Glomerular endothelial cell (primary cell): ENCODE measurements at regions not wholly inside any gene's neighbourhood (a gene's known extent, or its start where the extent isn't known, plus 50 kb on each side); places are given as distances from the start of the nearest gene placed in this dataset.
"Not testable (repeated sequence)": the region's sequence is repeated elsewhere in the genome, so short reads cannot be mapped to it uniquely, and the experiment has no call there.

ENCODE experiments used
- DNase-seq: peaks from one replicate; pipeline ENCODE4 v3.0.0-alpha.2; 2011; ENCODE audit warnings: low read depth, low spot score; ENCODE audit errors: extremely low read depth

DNA sequence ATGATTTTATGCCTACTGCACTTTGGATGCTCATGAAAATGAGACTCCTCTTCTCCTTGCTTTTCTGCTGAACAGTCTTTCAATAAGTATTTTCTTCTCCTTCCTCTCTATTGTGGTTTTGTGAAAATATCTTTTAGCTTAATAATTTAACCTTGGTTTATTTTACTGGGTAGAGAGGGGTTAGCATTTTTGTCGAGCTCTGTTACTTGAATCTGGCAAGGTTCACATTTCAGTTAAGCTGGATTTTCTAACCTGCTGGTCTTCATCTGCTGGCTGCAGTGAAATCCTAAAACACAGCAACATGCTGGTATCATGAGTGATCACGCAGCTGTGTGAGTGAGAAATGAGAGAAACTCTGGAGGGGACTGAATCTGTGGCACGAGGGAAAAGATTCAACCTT, 222.7 kb upstream of the NOX3 start:
- no peak for DNase-seq

- DNase-seq = no peak
These were observed 220.7 kb upstream of the NOX3 start for GRCh38 chr6:155676346-155676745.

DNA sequence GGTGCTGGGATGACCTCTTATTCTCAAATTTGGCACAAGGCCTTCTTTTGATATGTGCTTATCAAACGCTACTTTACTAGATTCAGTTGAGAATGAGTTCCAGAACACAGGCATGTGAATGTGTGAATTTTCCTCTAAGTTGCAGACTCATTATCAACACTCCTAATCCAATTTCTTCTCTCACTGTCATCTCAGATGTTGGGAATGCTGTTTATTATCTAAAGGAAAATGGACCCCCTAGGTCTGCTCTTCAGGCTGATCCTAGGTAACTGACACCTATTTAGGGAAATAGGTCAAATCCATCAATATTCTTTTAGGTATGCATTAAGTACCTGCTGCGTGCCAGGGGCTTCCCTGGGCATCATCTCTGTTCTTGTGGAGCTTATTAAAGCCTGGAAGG, 215.0 kb upstream of the NOX3 start:
- no peak for DNase-seq

DNA sequence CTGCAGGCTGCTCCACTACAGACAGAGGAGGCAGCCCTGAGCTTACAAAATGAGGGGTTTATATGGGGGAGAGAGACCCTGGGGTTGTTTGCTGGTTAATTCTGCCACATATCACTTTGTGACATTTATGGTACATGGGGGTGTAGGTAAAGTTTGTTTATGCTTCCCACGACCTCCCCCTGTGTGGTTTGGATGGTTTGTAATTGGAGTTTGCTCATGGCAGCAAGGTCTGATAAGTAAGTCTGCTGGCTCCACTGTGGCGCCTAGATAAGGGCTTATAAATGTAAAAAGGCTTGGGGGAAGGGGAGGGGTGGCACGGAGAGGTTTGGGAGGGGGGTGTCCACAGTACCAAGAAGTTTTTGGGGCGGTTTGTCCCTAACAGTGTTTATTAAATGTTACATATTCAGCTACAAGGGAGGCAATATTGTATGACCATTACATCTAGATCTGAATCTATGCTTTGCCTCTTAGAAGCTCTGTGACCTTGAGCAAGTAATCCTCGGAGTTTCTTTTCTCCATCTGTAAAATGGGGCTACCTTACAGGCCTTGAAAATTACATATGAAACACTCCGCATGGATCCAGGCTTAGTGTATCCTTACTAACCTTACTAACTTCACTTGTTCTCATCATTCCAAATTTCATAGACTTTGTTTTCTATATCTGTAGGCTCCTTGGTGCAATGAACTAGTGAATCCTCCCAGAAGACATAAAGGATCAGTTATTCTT, 204.8 kb upstream of the NOX3 start:
- DNase-seq = no peak

- no peak for DNase-seq
These were observed 200.4 kb upstream of the NOX3 start for GRCh38 chr6:155656024-155656423.

DNA sequence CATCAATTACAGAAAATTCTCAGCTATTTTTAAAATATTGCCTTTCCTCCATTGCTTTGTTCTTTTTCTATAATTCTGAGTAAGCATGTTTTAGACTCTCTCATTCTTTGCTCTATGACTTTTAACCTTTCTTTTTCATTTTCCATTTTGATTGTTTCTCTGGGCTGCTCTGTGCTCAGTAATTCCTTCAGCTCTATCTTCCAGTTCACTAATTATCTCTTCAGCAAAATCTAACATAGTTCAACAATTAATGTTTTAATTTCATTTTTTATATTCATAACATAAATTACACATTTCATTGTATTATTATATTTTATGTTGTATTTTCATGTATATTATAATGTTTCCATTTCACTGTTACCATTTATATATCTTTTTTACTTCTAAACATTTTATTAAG, 198.8 kb upstream of the NOX3 start:
- no peak for DNase-seq

GRCh38 chr6:155648301-155648700, 192.7 kb upstream of the NOX3 start:
- DNase-seq = no peak

- DNase-seq = no peak
These were observed 191.7 kb upstream of the NOX3 start for GRCh38 chr6:155647354-155647753.

DNA sequence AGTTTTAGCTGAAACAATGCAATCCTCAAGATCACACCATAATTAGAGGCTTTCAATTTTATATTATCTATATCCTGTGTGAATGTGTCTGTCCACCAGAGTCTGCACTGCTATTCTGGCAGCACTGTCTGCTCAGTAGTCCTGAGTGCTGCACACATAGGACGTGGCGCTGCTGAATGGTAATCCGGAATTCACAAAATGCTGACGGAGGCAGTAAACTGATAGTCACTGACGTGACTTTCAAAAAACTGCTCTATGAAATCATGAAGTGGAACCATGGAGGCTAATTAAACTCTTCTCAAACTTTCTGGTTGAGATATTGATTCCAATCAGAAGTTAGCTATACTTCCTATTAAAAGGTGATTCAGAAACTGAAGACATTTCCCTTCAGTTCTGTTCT, 190.8 kb upstream of the NOX3 start:
- no peak for DNase-seq

DNA sequence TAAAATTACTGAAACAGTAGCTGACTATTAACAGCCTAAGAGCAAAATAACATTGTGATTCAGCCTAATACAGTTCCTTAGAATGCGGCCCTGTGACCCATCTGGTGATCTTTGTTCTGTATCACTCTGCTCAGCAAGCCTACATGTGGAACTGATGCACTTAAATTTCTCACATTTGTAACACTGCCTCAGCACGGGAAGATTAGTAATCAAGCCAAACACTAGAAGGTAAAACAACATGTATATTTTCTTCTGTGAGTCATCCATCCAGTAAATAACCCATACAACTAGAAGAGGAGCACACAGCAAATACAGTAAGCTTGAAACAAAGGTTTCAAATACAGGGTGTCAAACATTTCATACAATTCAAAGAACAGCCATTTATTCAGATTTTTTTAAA, 189.7 kb upstream of the NOX3 start:
- DNase-seq = peak; percentile 12

- DNase-seq = no peak
These were observed 186.0 kb upstream of the NOX3 start for GRCh38 chr6:155641603-155642002.

GRCh38 chr6:155638200-155638599, 182.6 kb upstream of the NOX3 start:
- DNase-seq = no peak

DNA sequence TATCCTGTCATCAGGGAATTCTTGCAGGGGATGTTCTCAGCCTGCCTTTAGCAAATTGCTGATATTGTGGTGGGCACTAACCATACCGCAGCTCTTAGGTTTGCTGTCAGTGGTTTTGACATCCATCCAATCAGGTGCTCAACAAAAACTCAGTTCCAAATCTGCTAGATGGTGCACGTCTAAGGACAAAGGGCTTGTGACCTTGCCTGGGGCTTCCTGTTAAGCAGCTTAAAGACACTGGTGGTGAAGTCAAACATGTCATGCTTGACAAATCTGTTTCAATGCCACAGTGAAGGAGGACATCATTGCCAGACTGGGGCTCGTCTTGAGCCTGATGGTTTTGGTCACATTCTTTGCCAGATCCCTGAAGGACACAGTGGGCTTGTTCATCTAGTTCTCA, 179.8 kb upstream of the NOX3 start:
- DNase-seq = no peak

DNA sequence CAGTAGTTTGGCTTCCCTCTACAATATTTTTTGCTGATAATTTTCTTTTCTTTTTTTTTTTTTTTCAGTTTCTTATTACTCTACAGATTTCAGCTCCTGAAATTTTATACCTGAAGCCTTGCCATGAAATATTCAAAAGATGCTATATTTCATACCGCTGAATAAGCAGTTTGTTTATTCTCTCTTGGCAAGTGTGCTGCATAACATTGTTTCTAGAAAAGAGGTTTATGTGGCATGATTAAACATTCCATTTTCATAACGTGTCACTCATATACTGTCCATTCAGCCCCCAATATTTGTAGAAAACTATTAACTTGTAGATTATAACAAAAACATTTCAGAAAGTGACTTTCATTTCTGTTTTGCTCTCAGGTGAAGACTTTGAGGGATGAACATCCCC, 174.4 kb upstream of the NOX3 start:
- DNase-seq = no peak

DNA sequence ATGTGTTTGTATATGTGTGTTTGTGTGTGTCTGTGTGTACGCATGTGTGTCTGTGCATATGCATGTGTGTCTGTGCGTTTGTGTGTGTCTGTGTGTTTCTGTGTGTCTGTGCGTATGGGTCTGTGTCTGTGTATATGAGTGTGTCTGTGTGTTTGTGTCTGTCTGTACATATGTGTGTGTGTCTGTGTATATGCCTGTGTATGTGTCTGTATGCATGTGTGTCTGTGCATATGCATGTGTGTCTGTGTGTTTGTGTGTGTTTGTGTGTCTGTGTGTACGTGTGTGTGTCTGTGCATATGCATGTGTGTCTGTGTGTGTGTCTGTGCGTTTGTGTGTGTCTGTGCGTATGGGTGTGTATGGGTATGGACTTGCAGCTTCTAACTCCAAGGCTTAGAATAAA, 174.0 kb upstream of the NOX3 start:
- DNase-seq = no peak

DNA sequence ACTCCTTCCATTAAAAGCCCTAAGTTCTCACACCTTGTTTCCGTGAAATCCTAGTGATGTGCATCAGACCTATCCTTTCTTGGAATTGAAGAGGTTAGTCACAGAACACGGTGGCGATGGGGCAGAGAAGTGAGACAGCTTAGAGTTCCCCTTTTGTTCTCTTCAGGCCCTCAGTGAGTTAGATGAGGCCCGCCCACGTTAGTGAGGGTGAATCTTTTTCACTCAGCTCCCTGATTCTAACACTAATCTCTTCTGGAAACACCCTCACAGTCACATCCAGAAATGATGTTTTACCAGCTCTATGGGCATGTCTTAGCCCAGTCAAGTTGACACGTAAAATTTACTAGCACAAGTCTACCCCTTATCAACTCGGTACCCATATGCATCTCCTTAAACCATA, 172.7 kb upstream of the NOX3 start:
- DNase-seq = no peak

GRCh38 chr6:155627722-155628212, 172.1 kb upstream of the NOX3 start:
- not testable (repeated sequence) for DNase-seq

DNA sequence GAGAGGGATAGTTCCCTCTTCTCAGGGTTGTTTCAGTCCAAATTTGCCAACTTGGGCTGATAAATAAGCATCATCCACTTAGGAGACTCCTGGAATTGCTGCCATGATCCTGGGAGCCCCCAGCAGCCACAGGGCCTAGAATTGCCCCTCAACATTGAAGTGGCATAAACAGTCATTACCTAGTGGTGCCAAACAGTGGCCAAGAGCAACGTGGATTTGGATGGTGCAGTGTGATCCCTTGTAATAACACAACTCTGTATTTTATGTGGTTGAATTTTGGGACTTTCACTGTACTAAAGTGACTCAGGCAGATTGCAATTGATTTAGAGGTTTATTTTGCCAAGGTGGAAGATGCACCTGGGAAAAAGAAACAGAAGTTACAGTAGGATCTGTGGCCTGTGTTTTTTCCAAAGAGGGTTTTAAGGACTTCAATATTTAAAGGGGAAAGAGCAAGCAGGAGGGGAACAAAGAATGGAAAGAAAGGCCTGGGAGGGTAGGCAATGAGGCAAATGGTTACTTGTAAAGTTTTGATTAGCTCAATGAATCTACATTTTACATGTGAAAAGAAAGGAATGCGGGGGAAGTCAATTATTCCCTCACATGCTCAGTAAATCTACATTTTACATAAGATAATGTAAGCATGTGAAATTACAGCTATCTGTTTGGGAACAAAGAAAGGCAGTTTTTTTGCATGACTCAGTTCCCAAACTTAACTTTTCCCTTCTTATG, 168.0 kb upstream of the NOX3 start:
- no peak for DNase-seq

DNA sequence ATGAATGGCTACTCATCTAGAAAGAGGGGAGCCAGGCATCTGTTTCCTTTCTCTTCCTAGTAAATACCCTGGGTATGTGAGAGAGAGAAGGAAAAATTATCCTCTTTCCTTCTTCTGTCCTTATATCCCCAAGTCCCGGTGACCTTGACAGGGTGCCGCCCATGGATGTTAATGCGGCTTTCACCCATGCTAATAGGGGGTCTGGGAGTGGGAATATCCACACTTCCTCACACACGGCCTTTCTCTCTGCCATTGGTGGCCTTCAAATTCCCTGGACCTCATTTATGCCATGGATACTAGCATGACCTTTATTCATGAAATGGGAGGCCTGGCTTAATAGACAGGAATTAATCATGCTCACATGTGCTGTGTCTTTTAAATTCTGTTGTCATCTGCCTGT, 159.0 kb upstream of the NOX3 start:
- DNase-seq = no peak

- no peak for DNase-seq
These were observed 156.1 kb upstream of the NOX3 start for GRCh38 chr6:155611742-155612141.

DNA sequence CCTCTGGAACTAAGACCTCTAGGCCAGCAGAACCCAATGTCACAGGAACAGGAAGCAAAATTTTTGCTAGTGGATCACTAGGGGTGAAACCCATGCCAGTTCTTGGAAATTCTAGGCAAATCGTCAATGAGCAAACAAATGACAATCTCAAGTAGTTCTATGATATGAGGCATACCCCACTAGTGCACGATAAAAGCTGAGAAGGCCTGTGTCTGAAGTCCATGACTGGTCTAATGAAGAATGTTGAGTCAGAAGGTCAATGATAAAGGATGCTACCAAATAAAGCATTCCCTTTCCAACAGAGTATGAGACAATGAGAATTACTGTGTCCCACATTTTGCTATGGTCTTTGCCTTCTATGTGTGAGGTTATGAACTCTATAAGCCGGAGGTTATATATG, 149.4 kb upstream of the NOX3 start:
- no peak for DNase-seq

DNA sequence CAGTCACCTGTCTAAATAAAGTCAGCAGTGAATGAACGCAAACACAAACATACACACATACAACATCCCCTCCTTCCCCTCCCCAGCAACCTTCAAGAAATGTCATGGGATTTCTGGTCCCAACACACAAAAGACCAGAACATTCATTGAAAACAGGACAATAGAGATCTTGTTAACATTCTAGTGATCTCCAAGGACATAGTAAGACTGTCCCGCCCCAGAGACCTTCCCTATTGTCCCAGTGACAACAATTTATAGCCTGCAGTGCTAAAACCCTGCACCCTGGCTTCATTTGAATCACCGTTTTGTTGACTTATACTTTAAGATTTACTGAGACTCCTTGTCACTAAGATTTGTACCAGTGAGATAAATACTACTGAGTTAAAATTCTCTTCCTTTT, 143.9 kb upstream of the NOX3 start:
- DNase-seq = no peak
